ENCODE measurements at regions not wholly inside any gene's neighbourhood (a gene's known extent, or its start where the extent isn't known, plus 50 kb on each side); places are given as distances from the start of the nearest gene placed in this dataset.

GRCh38 chr3:10632125-10632524 is 126.7 kb upstream of the ATP2B2 start:
- no peak overlapping the region for H3K27ac ChIP-seq
- H3K9ac ChIP-seq, result no peak overlapping the region
- no peaks in the 10 kb centered on the region for H3K79me2 ChIP-seq (ENCODE audit: insufficient read depth)
- H3K27me3 ChIP-seq (replicated peaks; ENCODE audit: insufficient read depth), result peaks cover 10% of the 10 kb centered on the region; the same call in 1 of the 2 replicates
- H3K36me3 ChIP-seq (ENCODE audit: low read depth), result no peaks in the 10 kb centered on the region
- in situ Hi-C loops (cut with MboI), result no loop called here
- H3K4me3 ChIP-seq, result no peak overlapping the region
- 24 to 33% methylated on average over 6 of the region's 6 CpGs for WGBS, 2 experiments (ENCODE audit: low coverage in 1 of 2, low lambda C conversion rate in 2 of 2, missing lambda C conversion rate in 2 of 2)
- H3K9me3 ChIP-seq (ENCODE audit: low read depth), result no peaks in the 10 kb centered on the region
- H4K20me1 ChIP-seq (ENCODE audit: insufficient read depth), result no peaks in the 10 kb centered on the region
- H3F3A ChIP-seq (ENCODE audit: insufficient read depth), result no peaks in the 10 kb centered on the region
- no peak overlapping the region for H3K4me2 ChIP-seq (ENCODE audit: unreplicated experiment)
- H3K4me1 ChIP-seq (ENCODE audit: insufficient read depth), result no peaks in the 10 kb centered on the region
- H3K9me2 ChIP-seq (ENCODE audit: insufficient read depth), result no peaks in the 10 kb centered on the region
- TF ChIP-seq EZH2 (IDR thresholded peaks at IDR 0.05; ENCODE audit: insufficient read depth, poor library complexity, severe bottlenecking), result no peak
- no peak for TF ChIP-seq EZH2phosphoT487 (IDR thresholded peaks at IDR 0.05; ENCODE audit: insufficient read depth, low read depth)
- H2AFZ ChIP-seq, result no peak overlapping the region
- no peak for DNase-seq

GRCh38 chr3:10632741-10633140 is 127.4 kb upstream of the ATP2B2 start:
- Histone ChIP-seq H2AFZ (no peak overlapping the region), H3K79me2 (ENCODE audit: insufficient read depth) (no peaks in the 10 kb centered on the region), H3K4me2 (ENCODE audit: unreplicated experiment) (no peak overlapping the region), H4K20me1 (ENCODE audit: insufficient read depth) (no peaks in the 10 kb centered on the region), H3K9ac (no peak overlapping the region), H3K27ac (no peak overlapping the region), H3K9me2 (ENCODE audit: insufficient read depth) (no peaks in the 10 kb centered on the region), H3K4me3 (no peak overlapping the region), H3K27me3 (replicated peaks; ENCODE audit: insufficient read depth) (peaks cover 10% of the 10 kb centered on the region; the same call in 1 of the 2 replicates), H3K36me3 (ENCODE audit: low read depth) (no peaks in the 10 kb centered on the region), H3F3A (ENCODE audit: insufficient read depth) (no peaks in the 10 kb centered on the region), H3K9me3 (ENCODE audit: low read depth) (no peaks in the 10 kb centered on the region), H3K4me1 (ENCODE audit: insufficient read depth) (no peaks in the 10 kb centered on the region)
- WGBS, 2 experiments (ENCODE audit: low coverage in 1 of 2, low lambda C conversion rate in 2 of 2, missing lambda C conversion rate in 2 of 2), result 25 to 61% methylated on average over 2 to 3 of the region's 3 CpGs
- DNase-seq, result no peak
- in situ Hi-C loops (cut with MboI), result no loop called here
- TF ChIP-seq EZH2phosphoT487 (IDR thresholded peaks at IDR 0.05; ENCODE audit: insufficient read depth, low read depth) (no peak), EZH2 (IDR thresholded peaks at IDR 0.05; ENCODE audit: insufficient read depth, poor library complexity, severe bottlenecking) (no peak)

GRCh38 chr3:10635446-10636076 is 130.2 kb upstream of the ATP2B2 start:
- H3K9ac ChIP-seq, result no peak overlapping the region
- no peaks in the 10 kb centered on the region for H3K9me2 ChIP-seq (ENCODE audit: insufficient read depth)
- no peak overlapping the region for H3K4me2 ChIP-seq (ENCODE audit: unreplicated experiment)
- 27 to 44% methylated on average over 7 of the region's 7 CpGs for WGBS, 2 experiments (ENCODE audit: low coverage in 1 of 2, low lambda C conversion rate in 2 of 2, missing lambda C conversion rate in 2 of 2)
- H3K27me3 ChIP-seq (replicated peaks; ENCODE audit: insufficient read depth), result peaks cover 10% of the 10 kb centered on the region; the same call in 1 of the 2 replicates
- H3K9me3 ChIP-seq (ENCODE audit: low read depth), result no peaks in the 10 kb centered on the region
- H3K4me3 ChIP-seq, result no peak overlapping the region
- in situ Hi-C loops (cut with MboI), result no loop called here
- no peak overlapping the region for H3K27ac ChIP-seq
- no peak overlapping the region for H2AFZ ChIP-seq
- H3K4me1 ChIP-seq (ENCODE audit: insufficient read depth), result no peaks in the 10 kb centered on the region
- no peaks in the 10 kb centered on the region for H3F3A ChIP-seq (ENCODE audit: insufficient read depth)
- TF ChIP-seq EZH2phosphoT487 (IDR thresholded peaks at IDR 0.05; ENCODE audit: insufficient read depth, low read depth) (no peak), EZH2 (IDR thresholded peaks at IDR 0.05; ENCODE audit: insufficient read depth, poor library complexity, severe bottlenecking) (no peak)
- H3K36me3 ChIP-seq (ENCODE audit: low read depth), result no peaks in the 10 kb centered on the region
- H3K79me2 ChIP-seq (ENCODE audit: insufficient read depth), result no peaks in the 10 kb centered on the region
- no peak for DNase-seq
- H4K20me1 ChIP-seq (ENCODE audit: insufficient read depth), result no peaks in the 10 kb centered on the region

- Histone ChIP-seq H3K4me1 (ENCODE audit: insufficient read depth) (no peaks in the 10 kb centered on the region), H3K27me3 (replicated peaks; ENCODE audit: insufficient read depth) (peaks cover 5% of the 10 kb centered on the region; the same call in 1 of the 2 replicates), H3K79me2 (ENCODE audit: insufficient read depth) (no peaks in the 10 kb centered on the region), H2AFZ (no peak overlapping the region), H4K20me1 (ENCODE audit: insufficient read depth) (no peaks in the 10 kb centered on the region), H3K4me2 (ENCODE audit: unreplicated experiment) (no peak overlapping the region), H3K9ac (no peak overlapping the region), H3K9me3 (ENCODE audit: low read depth) (no peaks in the 10 kb centered on the region), H3K27ac (no peak overlapping the region), H3K4me3 (no peak overlapping the region), H3K9me2 (ENCODE audit: insufficient read depth) (no peaks in the 10 kb centered on the region), H3K36me3 (ENCODE audit: low read depth) (no peaks in the 10 kb centered on the region), H3F3A (ENCODE audit: insufficient read depth) (no peaks in the 10 kb centered on the region)
- DNase-seq, result no peak
- no peak for TF ChIP-seq EZH2phosphoT487 (IDR thresholded peaks at IDR 0.05; ENCODE audit: insufficient read depth, low read depth)
- no peak for TF ChIP-seq EZH2 (IDR thresholded peaks at IDR 0.05; ENCODE audit: insufficient read depth, poor library complexity, severe bottlenecking)
- in situ Hi-C loops (cut with MboI), result no loop called here
Observed at GRCh38 chr3:10637342-10637741, 132.0 kb upstream of the ATP2B2 start.

GRCh38 chr3:10638466-10638865 is 133.1 kb upstream of the ATP2B2 start:
- Histone ChIP-seq H3K9me3 (ENCODE audit: low read depth) (no peaks in the 10 kb centered on the region), H3K9me2 (ENCODE audit: insufficient read depth) (no peaks in the 10 kb centered on the region), H3K27ac (no peak overlapping the region), H4K20me1 (ENCODE audit: insufficient read depth) (no peaks in the 10 kb centered on the region), H3K4me2 (ENCODE audit: unreplicated experiment) (no peak overlapping the region), H3K4me3 (no peak overlapping the region), H3K9ac (no peak overlapping the region), H3K27me3 (replicated peaks; ENCODE audit: insufficient read depth) (0 out of 2 replicates have a peak, but pooled peaks cover under 1% of the 10 kb centered on the region), H3K79me2 (ENCODE audit: insufficient read depth) (no peaks in the 10 kb centered on the region), H3F3A (ENCODE audit: insufficient read depth) (no peaks in the 10 kb centered on the region), H3K36me3 (ENCODE audit: low read depth) (no peaks in the 10 kb centered on the region), H2AFZ (no peak overlapping the region), H3K4me1 (ENCODE audit: insufficient read depth) (no peaks in the 10 kb centered on the region)
- in situ Hi-C loops (cut with MboI), result no loop called here
- no peak for DNase-seq
- TF ChIP-seq EZH2 (IDR thresholded peaks at IDR 0.05; ENCODE audit: insufficient read depth, poor library complexity, severe bottlenecking) (no peak), EZH2phosphoT487 (IDR thresholded peaks at IDR 0.05; ENCODE audit: insufficient read depth, low read depth) (no peak)
